EL (cell line): ENCODE measurements at regions not wholly inside any gene's neighbourhood (a gene's known extent, or its start where the extent isn't known, plus 50 kb on each side); places are given as distances from the start of the nearest gene placed in this dataset.

Source experiments
- DNase-seq: peaks from one replicate; pipeline ENCODE4 v3.0.0-alpha.2; 2016

DNA sequence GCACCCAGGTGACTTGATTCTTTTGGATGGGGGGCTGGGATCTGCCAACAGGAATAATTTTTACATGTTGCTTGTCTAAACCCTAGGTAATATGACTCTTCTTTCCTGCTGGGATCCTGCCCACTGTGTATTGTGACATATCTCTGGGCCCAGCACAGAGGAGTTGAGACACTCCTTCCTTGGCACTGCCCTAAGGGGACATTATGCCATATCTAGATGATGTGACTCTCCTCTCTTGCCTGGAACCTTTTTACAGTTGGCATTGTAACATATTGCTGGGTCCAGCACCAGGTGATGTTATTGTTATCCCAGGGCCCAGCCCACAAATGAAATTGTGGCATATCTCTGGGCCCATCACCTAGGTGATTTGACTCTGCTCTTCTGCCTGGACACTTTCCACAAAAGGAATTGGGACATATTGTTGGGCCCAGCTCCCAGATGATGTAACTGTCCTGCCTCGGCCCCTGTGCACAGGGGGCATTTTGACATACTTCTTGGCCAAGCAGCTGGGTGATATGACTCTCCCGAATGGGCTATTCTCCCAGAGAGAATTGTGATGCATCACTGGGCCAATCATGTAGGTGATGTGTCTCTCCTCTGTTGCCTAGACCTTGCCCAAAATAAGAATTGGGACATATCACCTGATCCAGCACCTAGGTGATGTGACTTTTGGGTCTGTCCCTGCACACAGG, 1837.7 kb downstream of the TP53TG3F start:
- no peak for DNase-seq

DNA sequence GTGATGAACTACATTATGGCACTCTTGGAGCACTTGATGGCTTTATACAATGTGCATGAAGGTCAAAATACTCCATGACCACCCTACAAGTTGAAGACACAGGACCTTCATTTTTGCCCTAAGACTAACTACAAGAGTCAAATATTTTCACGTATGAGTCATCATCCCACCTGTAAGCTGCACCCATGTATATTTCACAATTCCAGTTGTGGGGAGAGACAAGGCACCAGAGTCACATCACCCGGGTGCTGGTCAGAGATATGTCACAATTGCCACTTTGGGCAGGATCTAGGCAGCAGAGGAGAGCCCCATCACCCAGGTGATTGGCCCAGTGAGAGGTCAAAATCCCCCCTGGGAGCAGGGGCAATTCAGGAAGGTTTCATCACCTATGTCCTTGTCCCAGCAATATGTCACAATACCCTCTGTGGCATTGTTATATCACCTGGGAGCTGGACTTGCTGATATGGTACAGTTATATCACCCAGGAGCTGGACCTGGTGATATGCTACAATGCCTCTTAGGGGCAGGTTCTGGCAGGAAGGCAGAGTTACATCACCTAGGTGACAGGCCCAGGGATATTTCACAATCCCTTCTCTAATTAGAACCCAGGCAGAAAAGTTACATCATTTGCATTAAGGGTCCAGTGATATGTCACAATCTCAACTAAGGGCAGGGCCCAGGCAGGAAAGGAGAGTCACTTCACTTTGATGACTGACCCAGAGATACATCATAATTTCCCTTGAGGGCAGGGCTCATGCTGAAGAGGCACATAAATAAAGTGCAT, 1839.2 kb downstream of the TP53TG3F start:
- no peak for DNase-seq

GRCh38 chr16:35302859-35303258, 1843.4 kb downstream of the TP53TG3F start:
- no peak for DNase-seq

GRCh38 chr16:35305476-35305875, 1846.1 kb downstream of the TP53TG3F start:
- DNase-seq = no peak

GRCh38 chr16:35306915-35307314, 1847.5 kb downstream of the TP53TG3F start:
- no peak for DNase-seq

- no peak for DNase-seq
These were observed 1849.3 kb downstream of the TP53TG3F start for GRCh38 chr16:35308674-35309073.

- no peak for DNase-seq
These were observed 1851.6 kb downstream of the TP53TG3F start for GRCh38 chr16:35310999-35311398.

GRCh38 chr16:35311475-35311874, 1852.1 kb downstream of the TP53TG3F start:
- no peak for DNase-seq

GRCh38 chr16:35314298-35314697, 1854.9 kb downstream of the TP53TG3F start:
- no peak for DNase-seq

- no peak for DNase-seq
These were observed 1860.3 kb downstream of the TP53TG3F start for GRCh38 chr16:35319536-35320192.

GRCh38 chr16:35325936-35326335, 1866.5 kb downstream of the TP53TG3F start:
- DNase-seq = no peak

DNA sequence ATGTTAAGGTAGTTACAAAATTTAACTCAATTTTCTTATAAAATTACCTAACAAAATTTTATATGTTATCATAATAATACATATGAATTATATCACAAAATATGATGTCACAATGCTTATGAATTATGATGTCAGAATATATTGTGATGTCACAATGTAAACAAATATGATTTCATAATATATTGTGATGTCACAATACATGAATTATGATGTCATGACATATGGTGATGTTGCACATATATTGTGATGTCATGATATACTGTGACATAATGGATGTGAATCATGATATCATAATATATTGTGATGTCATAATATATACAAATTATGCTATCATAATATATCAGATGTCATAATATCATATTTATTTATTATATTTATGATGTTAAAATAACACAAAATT, 1879.9 kb downstream of the TP53TG3F start:
- no peak for DNase-seq

GRCh38 chr16:35342012-35342411, 1882.6 kb downstream of the TP53TG3F start:
- DNase-seq = no peak

GRCh38 chr16:35344012-35344762, 1884.8 kb downstream of the TP53TG3F start:
- no peak for DNase-seq

DNA sequence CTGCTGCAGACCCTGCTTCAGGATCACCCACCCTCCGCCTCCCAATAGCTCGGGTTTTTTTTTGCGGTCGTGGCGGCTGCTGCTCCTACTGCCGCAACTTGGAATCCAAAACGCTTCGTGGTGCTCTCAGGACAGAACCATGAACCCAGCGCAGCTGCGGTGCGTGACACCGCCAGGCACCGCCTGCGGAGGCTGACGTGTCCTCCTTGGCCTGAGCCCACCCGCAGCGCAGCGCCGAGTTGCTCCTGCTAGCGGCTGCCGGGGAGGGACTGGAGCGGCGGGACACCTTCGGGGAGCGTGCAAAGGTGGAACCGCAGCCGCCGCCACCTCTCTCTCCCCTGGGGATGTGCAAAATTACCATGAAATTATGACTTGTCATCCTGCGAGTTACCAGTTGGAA, 1893.0 kb downstream of the TP53TG3F start:
- no peak for DNase-seq

DNA sequence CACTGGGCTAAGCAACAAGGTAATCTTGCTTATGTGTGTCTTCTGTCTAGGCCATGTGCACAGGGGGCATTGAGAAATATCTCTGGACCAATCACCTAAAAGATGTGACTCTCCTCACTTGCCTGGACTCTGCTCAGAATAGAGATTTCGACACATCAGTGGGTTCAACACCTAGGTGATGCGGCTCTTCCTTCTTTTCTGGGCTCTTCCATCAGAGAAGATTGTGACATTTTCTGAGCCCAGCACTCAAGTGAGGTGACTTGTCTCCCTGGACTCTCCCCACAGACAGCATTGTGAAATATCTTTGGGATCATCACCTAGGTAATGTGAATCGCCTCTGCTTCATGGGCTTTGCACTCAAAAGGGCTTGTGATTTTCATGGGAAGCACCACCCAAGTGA, 1904.1 kb downstream of the TP53TG3F start:
- DNase-seq = no peak

GRCh38 chr16:35364263-35364662, 1904.9 kb downstream of the TP53TG3F start:
- DNase-seq = no peak

DNA sequence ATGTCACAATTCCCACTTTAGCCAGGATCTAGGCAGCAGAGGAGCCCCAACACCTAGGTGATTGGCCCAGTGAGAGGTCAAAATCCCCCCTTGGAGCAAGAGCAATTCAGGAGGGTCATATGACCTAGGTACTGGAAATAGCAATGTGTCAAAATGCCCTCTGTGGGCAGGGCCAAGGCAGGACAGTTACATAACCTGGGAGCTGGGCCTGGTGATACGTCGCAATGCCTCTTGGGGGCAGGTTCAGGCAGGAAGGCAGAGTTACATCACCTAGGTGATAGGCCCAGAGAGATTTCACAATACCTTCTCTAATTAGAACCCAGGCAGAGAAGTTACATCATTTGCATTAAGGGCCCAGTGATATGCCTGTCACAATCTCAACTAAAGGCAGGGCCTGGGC, 1906.3 kb downstream of the TP53TG3F start:
- DNase-seq = no peak

DNA sequence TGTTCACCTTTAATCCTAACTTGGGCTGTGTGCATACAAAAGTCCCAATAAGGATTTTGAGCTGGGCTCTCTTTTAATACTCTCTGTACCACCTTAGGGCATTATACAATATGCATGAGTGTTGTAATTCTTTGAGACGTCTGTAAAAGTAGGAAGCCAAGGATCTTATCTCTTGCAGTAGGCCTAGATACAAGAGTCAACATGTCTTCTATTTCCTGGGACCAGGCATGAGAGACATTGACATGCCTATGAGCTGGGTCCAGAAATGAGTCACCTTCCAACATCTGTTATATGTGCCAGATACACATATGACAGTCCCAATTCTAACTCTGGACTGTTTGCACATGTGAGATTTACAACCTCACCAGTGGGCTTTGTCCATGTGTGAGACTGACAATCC, 1911.2 kb downstream of the TP53TG3F start:
- no peak for DNase-seq

- no peak for DNase-seq
These were observed 1917.7 kb downstream of the TP53TG3F start for GRCh38 chr16:35377142-35377541.

- no peak for DNase-seq
These were observed 1927.2 kb downstream of the TP53TG3F start for GRCh38 chr16:35386619-35387018.

GRCh38 chr16:35391328-35391727, 1931.9 kb downstream of the TP53TG3F start:
- DNase-seq = peak; percentile 5

DNA sequence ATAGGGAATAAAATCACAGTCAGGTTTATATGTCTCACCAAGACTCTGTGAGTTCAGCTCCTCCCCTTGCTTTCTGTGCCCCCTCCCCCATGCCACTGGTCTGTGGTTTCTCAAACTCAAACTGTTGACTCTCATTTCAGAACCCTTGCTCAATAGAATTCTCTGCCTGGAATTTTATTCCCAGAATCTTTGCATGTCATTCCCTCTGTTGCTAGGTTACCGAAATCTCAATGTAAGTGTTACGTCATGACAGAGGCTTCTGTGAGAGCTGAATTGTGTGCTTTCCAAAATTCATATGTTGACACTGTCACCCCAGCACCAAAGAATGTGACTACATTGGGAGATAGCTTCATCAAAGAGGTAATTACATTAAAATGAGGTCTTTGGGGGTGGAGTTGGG, 1938.8 kb downstream of the TP53TG3F start:
- DNase-seq = no peak
